Heart left ventricle (tissue), 13 donors: ENCODE measurements at regions not wholly inside any gene's neighbourhood (a gene's known extent, or its start where the extent isn't known, plus 50 kb on each side); places are given as distances from the start of the nearest gene placed in this dataset.

ENCODE experiments used
- POLR2A ChIP-seq, 2 donors: fragments of 450-650 bp; IDR thresholded peaks; one replicate each; pipeline ENCODE4 v1.6.1; 2017; ENCODE audit warnings: antibody characterized with exemption in 2 of 2, mild to moderate bottlenecking in 2 of 2, moderate library complexity in 2 of 2
- TF ChIP-seq, protein P1 (sequence below), 12 donors: fragments of 200-600 bp; sonication (generic) in 4 of 12; IDR thresholded peaks; one replicate each; pipeline versions ENCODE4 v1.5.0 to v1.8.0; 2018 to 2022; ENCODE audit warnings: antibody characterized with exemption in 12 of 12, mild to moderate bottlenecking in 5 of 12
- donor health status: ischemic (EF 13 %, LVEDD 7.1; RV severe dilation, severe dysfunction).
- donor health status: DM: no; HTN: yes; CAD: no.
- donor health status: DM: no; HTN: no; CAD: no.
- donor health status: ischemic (EF 25% LVEDD 6.9; RV normal size, moderate dysfunction).
- donor health status: ischemic (EF 25% LVEDD 5.7; RV mildly dilated, moderate dysfunction).
- donor health status: ischemic (EF 35%, LVEDD 5.7; RV mildly dilated, moderate dysfunction).
- donor health status: nonischemic (EF 11% LVEDD 7.7; RV severe dilation, severe dysfunction).
- donor health status: DM: yes; HTN: yes; CAD: no.
- donor health status: PGD.
- donor health status: ischemic (EF 29% LVEDD 5.4; RV normal size, mild dysfunction).
- donor health status: nonischemic (EF 23%, LVEDD 6.1; RV moderate dilation, normal function).

DNA sequence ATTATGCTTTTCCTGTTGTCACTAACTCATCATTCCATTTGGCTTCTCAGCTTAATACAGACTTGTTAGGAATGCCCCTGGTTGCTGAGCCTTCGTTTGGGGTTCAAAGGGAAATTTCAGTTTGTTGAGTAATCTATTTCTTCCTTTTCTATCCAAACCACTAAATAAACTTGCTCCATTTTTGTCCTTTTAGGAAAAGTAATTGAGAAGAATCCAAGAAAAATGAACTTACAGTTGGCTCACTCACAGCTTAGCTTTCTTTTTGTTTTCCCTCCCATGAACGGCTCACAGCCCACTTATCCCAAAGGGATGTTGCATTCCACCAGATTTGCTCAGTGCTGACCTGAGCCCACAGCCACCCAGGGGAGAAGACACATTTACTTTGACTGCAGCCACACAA is 73.9 kb downstream of the SOX11 start:
- TF ChIP-seq, protein P1, sequence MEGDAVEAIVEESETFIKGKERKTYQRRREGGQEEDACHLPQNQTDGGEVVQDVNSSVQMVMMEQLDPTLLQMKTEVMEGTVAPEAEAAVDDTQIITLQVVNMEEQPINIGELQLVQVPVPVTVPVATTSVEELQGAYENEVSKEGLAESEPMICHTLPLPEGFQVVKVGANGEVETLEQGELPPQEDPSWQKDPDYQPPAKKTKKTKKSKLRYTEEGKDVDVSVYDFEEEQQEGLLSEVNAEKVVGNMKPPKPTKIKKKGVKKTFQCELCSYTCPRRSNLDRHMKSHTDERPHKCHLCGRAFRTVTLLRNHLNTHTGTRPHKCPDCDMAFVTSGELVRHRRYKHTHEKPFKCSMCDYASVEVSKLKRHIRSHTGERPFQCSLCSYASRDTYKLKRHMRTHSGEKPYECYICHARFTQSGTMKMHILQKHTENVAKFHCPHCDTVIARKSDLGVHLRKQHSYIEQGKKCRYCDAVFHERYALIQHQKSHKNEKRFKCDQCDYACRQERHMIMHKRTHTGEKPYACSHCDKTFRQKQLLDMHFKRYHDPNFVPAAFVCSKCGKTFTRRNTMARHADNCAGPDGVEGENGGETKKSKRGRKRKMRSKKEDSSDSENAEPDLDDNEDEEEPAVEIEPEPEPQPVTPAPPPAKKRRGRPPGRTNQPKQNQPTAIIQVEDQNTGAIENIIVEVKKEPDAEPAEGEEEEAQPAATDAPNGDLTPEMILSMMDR (IDR thresholded peaks at IDR 0.05), result no peak
- TF ChIP-seq POLR2A (IDR thresholded peaks at IDR 0.05), result no peak
